Left renal cortex interstitium (tissue), 4 donors: ENCODE measurements at regions not wholly inside any gene's neighbourhood (a gene's known extent, or its start where the extent isn't known, plus 50 kb on each side); places are given as distances from the start of the nearest gene placed in this dataset.

Experiments
- DNase-seq, 4 donors: peaks; one replicate each; pipeline ENCODE4 v3.0.0-alpha.2; 2013; ENCODE audit warnings: low read depth in 4 of 4, low spot score in 2 of 4, missing footprints in 1 of 4

GRCh38 chr1:115428256-115428655 lies 90.2 kb upstream of the NGF start:
- DNase-seq: no peak

GRCh38 chr1:115426956-115427355 lies 88.9 kb upstream of the NGF start:
- no peak for DNase-seq

GRCh38 chr1:115426231-115426771 lies 88.3 kb upstream of the NGF start:
- peak; percentile 18 to 49 (median 36) for DNase-seq

- DNase-seq: no peak
Measured at GRCh38 chr1:115425442-115425841, 87.4 kb upstream of the NGF start.

- DNase-seq: no peak
Measured at GRCh38 chr1:115423776-115424175, 85.7 kb upstream of the NGF start.

GRCh38 chr1:115419571-115419970 lies 81.5 kb upstream of the NGF start:
- DNase-seq: no peak

GRCh38 chr1:115413621-115414020 lies 75.6 kb upstream of the NGF start:
- no peak for DNase-seq

GRCh38 chr1:115413208-115413607 lies 75.2 kb upstream of the NGF start:
- DNase-seq: no peak

GRCh38 chr1:115412733-115413132 lies 74.7 kb upstream of the NGF start:
- no peak for DNase-seq

GRCh38 chr1:115412286-115412685 lies 74.2 kb upstream of the NGF start:
- DNase-seq: no peak

GRCh38 chr1:115411371-115412063 lies 73.5 kb upstream of the NGF start:
- DNase-seq: no peak

- DNase-seq: no peak
Measured at GRCh38 chr1:115409094-115410015, 71.3 kb upstream of the NGF start.

GRCh38 chr1:115408533-115408932 lies 70.5 kb upstream of the NGF start:
- DNase-seq: no peak

- no peak for DNase-seq
Measured at GRCh38 chr1:115404911-115405310, 66.9 kb upstream of the NGF start.

- no peak for DNase-seq
Measured at GRCh38 chr1:115402753-115403184, 64.7 kb upstream of the NGF start.

- DNase-seq: no peak
Measured at GRCh38 chr1:115401676-115402075, 63.6 kb upstream of the NGF start.

GRCh38 chr1:115400891-115401290 lies 62.8 kb upstream of the NGF start:
- no peak for DNase-seq

GRCh38 chr1:115400426-115400825 lies 62.4 kb upstream of the NGF start:
- DNase-seq: no peak

- DNase-seq: no peak
Measured at GRCh38 chr1:115398745-115399144, 60.7 kb upstream of the NGF start.
